Right lobe of liver (tissue), 6 donors: ENCODE measurements at regions not wholly inside any gene's neighbourhood (a gene's known extent, or its start where the extent isn't known, plus 50 kb on each side); places are given as distances from the start of the nearest gene placed in this dataset.
"Not testable (repeated sequence)": the region's sequence is repeated elsewhere in the genome, so short reads cannot be mapped to it uniquely, and the experiment has no call there.

Experiments used
- ATAC-seq, 4 donors: fragments of 200-7000 bp; cut with Tn5 transposase; one replicate each; pipeline ENCODE4 v1.9.1; 2020; ENCODE audit warnings: mild to moderate bottlenecking in 4 of 4, moderate library complexity in 4 of 4
- DNase-seq, 3 donors: peaks; one replicate each; pipeline ENCODE4 v3.0.0-alpha.2; 2020
- H3K27ac ChIP-seq, 3 donors: fragments of 200-600 bp; one replicate each; pipeline ENCODE4 v1.8.0; 2022
- H3K27me3 ChIP-seq, 2 donors: fragments of 200-600 bp; one replicate each; pipeline ENCODE4 v1.8.0; 2022
- H3K36me3 ChIP-seq, 4 donors: fragments of 200-600 bp; sonication (generic) in 1 of 4; one replicate each; pipeline versions ENCODE4 v1.5.1 to v1.8.0; 2017 to 2022; ENCODE audit warnings: control low read depth in 1 of 4
- H3K4me1 ChIP-seq, 4 donors: fragments of 200-600 bp; sonication (generic) in 1 of 4; one replicate each; pipeline versions ENCODE4 v1.5.1 to v1.8.0; 2017 to 2022; ENCODE audit warnings: control low read depth in 1 of 4
- H3K4me3 ChIP-seq, 3 donors: fragments of 200-600 bp; one replicate each; pipeline ENCODE4 v1.8.0; 2022
- H3K9me3 ChIP-seq, 4 donors: fragments of 200-600 bp; sonication (generic) in 1 of 4; one replicate each; pipeline versions ENCODE4 v1.5.1 to v1.8.0; 2017 to 2022; ENCODE audit warnings: control low read depth in 1 of 4
- CTCF ChIP-seq, 4 donors: fragments of 200-600 bp in 3 of 4; fragments of 450-650 bp in 1 of 4; IDR thresholded peaks; one replicate each; pipeline versions ENCODE4 v1.5.1 to v1.8.0; 2016 to 2022; ENCODE audit warnings: antibody characterized with exemption in 4 of 4, mild to moderate bottlenecking in 2 of 4
- POLR2A ChIP-seq: fragments of 450-650 bp; IDR thresholded peaks from one replicate; pipeline ENCODE4 v1.6.1; 2017; ENCODE audit warnings: antibody characterized with exemption, mild to moderate bottlenecking
- WGBS: methylation state at CpG from one replicate; pipeline ENCODE4 v1.1.6; 2018; ENCODE audit warnings: low coverage, low lambda C conversion rate; ENCODE audit not compliant: insufficient coverage; ENCODE audit errors: missing lambda C conversion rate; 5-methylcytosine and 5-hydroxymethylcytosine counted together
- intact Hi-C, 2 donors: fragments of 100-400 bp; cut with DNase I; formaldehyde crosslinking; loops; one replicate each; pipeline versions ENCODE4 v1.11.2 to v1.14.1; 2022
- donor health status: DM: no; HTN: yes; CAD: no.
- donor health status: DM: no; HTN: no; CAD: no.
- donor health status: DM: no; HTN: no; CAD: no.
- donor health status: DM: no; HTN: yes; CAD: no.
- donor health status: DM: no; HTN: yes; CAD: no.

GRCh38 chr4:153873741-153874140, 84.9 kb upstream of the SFRP2 start:
- intact Hi-C loops, result no loop called here

GRCh38 chr4:153866766-153867165, 77.9 kb upstream of the SFRP2 start:
- 100% methylated on average over 1 of the region's 1 CpG for WGBS
- ATAC-seq, H3K27ac ChIP-seq, H3K36me3 ChIP-seq, H3K9me3 ChIP-seq, H3K4me1 ChIP-seq, H3K27me3 ChIP-seq, H3K4me3 ChIP-seq, intact Hi-C loops, DNase-seq: not testable (repeated sequence)

More at GRCh38 chr4:153873741-153874140, 84.9 kb upstream of the SFRP2 start:
- WGBS, result 43% methylated on average over 1 of the region's 1 CpG
- Histone ChIP-seq H3K9me3 (no peaks in the 10 kb centered on the region), H3K27ac (no peak overlapping the region), H3K36me3 (no peaks in the 10 kb centered on the region), H3K4me3 (no peak overlapping the region), H3K4me1 (no peaks in the 10 kb centered on the region), H3K27me3 (no peaks in the 10 kb centered on the region)
- DNase-seq, result no peak
- no peak for TF ChIP-seq POLR2A
- TF ChIP-seq CTCF (IDR thresholded peaks at IDR 0.05), result no peak
- no peak for ATAC-seq

- ATAC-seq, result no peak
- H3K4me1 ChIP-seq, result no peaks in the 10 kb centered on the region
- H3K9me3 ChIP-seq, result no peaks in the 10 kb centered on the region
- TF ChIP-seq CTCF (IDR thresholded peaks at IDR 0.05) (no peak), POLR2A (no peak)
- DNase-seq, result no peak
- no peak overlapping the region for H3K4me3 ChIP-seq
- no peak overlapping the region for H3K27ac ChIP-seq
- no CpG with 5 or more reads among the region's 1 CpG for WGBS
- no peaks in the 10 kb centered on the region for H3K36me3 ChIP-seq
- intact Hi-C loops, result no loop called here
- no peaks in the 10 kb centered on the region for H3K27me3 ChIP-seq
Measured at GRCh38 chr4:153852501-153852900, 63.6 kb upstream of the SFRP2 start.

GRCh38 chr4:153850533-153851280, 61.8 kb upstream of the SFRP2 start:
- H3K27ac ChIP-seq, result no peak overlapping the region
- no peak overlapping the region for H3K4me3 ChIP-seq
- TF ChIP-seq CTCF (IDR thresholded peaks at IDR 0.05) (no peak), POLR2A (no peak)
- H3K9me3 ChIP-seq, result no peaks in the 10 kb centered on the region
- H3K27me3 ChIP-seq, result no peaks in the 10 kb centered on the region
- ATAC-seq, result no peak
- no peak for DNase-seq
- no peaks in the 10 kb centered on the region for H3K36me3 ChIP-seq
- intact Hi-C loops, result no loop called here
- 39% methylated on average over 2 of the region's 2 CpGs for WGBS
- no peaks in the 10 kb centered on the region for H3K4me1 ChIP-seq

- H3K27me3 ChIP-seq, result no peaks in the 10 kb centered on the region
- no peak overlapping the region for H3K4me3 ChIP-seq
- no peak for ATAC-seq
- H3K36me3 ChIP-seq, result no peaks in the 10 kb centered on the region
- 52% methylated on average over 3 of the region's 3 CpGs for WGBS
- DNase-seq, result no peak
- H3K9me3 ChIP-seq, result no peaks in the 10 kb centered on the region
- no peaks in the 10 kb centered on the region for H3K4me1 ChIP-seq
- TF ChIP-seq POLR2A, result no peak
- no peak for TF ChIP-seq CTCF (IDR thresholded peaks at IDR 0.05)
- intact Hi-C loops, result no loop called here
- H3K27ac ChIP-seq, result no peak overlapping the region
Measured at GRCh38 chr4:153844144-153844543, 55.3 kb upstream of the SFRP2 start.
